Suppressor macrophage (primary cell): ENCODE measurements at regions not wholly inside any gene's neighbourhood (a gene's known extent, or its start where the extent isn't known, plus 50 kb on each side); places are given as distances from the start of the nearest gene placed in this dataset.
"Not testable (repeated sequence)": the region's sequence is repeated elsewhere in the genome, so short reads cannot be mapped to it uniquely, and the experiment has no call there.

Source experiments
- DNase-seq, 4 experiments: peaks; one replicate each; pipeline ENCODE4 v3.0.0-alpha.2; 2020 to 2022

DNA sequence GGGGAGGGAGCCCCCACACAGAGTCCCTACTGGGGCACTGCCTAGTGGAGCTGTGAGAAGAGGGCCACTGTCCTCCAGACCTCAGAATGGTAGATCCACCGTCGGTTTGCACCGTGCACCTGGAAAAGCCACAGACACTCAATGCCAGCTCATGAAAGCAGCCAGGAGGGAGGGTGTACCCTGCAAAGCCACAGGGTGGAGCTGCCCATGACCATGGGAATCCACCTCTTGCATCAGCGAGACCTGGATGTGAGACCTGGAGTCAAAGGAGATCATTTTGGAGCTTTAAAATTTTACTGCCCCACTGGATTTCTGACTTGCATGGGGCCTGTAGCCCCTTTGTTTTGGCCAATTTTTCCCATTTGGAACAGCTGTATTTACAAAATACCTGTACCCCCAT, 188.1 kb upstream of the IRX4 start:
- not testable (repeated sequence) for DNase-seq

- no peak for DNase-seq
These were observed 185.8 kb upstream of the IRX4 start for GRCh38 chr5:2068531-2068930.

DNA sequence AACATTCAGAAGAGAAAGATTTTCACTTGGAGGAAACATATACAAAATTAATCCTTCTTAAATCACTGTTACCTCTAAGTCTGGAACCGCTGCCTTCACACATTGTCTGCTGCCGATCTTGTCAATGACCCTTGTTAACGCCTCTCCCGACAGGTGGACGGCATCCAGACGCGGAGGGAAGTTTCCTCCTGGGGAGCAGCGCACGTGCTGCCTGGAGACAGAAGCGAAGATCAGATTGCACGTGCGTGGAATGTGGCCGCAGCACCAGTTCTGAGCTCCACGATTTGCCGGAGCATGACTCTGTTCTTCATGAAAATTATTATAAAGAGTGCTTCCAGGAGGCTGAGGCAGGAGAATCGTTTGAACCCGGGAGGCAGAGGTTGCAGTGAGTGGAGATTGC, 183.6 kb upstream of the IRX4 start:
- DNase-seq = no peak

- not testable (repeated sequence) for DNase-seq
These were observed 180.7 kb upstream of the IRX4 start for GRCh38 chr5:2063380-2063779.

DNA sequence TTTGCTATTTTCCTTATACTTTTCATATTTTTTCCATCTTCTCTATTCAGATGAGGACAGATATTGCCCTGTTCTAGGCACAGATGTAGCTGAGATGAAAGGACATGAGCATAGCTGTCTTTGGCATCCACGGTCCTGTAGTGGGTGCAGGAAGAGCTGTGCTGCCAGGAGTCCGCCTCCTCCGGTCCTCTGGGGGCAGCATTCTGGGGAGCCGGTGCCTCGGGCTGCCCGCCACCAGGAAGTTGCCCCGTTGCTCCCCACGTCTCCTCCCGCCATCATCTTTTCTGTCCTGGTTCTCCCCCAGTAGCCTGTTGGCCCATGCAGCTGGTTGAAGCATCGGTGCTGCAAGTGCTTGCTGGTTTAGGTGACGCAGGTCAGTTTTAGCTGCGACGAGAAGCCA, 170.0 kb upstream of the IRX4 start:
- no peak for DNase-seq

GRCh38 chr5:2049876-2050275, 167.2 kb upstream of the IRX4 start:
- no peak for DNase-seq

- DNase-seq = no peak
These were observed 165.9 kb upstream of the IRX4 start for GRCh38 chr5:2048664-2049063.

- no peak for DNase-seq
These were observed 164.7 kb upstream of the IRX4 start for GRCh38 chr5:2047341-2047927.

DNA sequence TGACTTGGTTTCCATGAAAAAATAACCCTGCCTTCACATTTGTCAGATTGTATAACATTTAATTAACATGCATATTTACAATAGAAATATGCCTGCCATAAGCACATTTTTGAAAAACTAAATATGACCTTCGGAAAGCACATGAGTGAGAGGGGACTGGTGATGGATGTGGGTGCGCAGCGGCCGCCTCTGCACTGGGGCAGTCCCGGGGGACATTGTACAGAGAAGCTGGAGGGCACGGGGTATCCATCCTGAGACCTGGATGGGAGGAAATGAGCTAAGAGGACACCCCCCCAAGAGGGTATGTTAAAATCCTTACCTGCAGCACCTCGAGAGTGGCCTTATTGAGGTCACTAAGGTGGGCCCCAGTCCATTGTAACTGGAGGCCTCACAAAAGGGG, 161.3 kb upstream of the IRX4 start:
- DNase-seq = no peak

GRCh38 chr5:2039180-2039531, 156.4 kb upstream of the IRX4 start:
- DNase-seq = no peak

GRCh38 chr5:2038321-2039179, 155.8 kb upstream of the IRX4 start:
- DNase-seq = peak; percentile 71 to 88 (median 82)

- no peak for DNase-seq
These were observed 154.2 kb upstream of the IRX4 start for GRCh38 chr5:2036885-2037284.

DNA sequence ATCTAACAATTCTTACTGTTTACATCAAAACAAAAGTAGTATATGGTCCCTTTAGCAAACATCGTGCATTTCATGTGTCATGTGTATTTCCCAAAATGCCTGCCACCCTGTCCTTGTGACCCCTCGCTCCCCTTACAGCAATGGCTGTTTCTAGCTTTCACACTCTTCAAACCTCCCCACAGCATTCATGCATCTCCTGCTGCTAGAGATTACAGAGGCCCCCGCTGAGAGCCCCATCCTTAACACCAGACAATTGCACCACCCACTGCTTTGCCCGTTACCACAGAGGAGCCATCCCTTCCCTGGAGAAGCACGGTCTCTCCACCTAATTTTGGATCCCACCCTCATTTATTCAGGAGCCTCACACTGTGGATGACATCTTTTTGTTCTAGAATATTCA, 149.7 kb upstream of the IRX4 start:
- DNase-seq = no peak

GRCh38 chr5:2031581-2031980, 148.9 kb upstream of the IRX4 start:
- DNase-seq = no peak

DNA sequence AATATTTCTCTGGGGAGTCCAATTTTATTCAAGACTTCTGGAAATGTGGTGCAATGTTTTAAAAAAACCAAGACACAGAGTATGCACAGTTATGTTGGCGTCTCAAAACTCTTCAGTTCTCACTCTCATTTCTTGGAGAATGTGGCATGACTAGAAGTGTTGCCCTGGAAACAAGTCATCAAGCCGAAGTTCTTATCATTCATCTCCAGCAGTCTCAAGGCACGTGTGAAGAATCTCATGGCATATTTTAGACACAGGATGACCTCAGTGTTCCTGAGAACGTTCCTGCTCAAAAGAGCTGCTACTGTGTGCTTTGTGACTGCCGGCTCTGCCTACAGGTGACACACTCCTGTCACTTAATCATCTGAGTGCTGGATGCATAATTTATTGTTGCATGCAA, 147.4 kb upstream of the IRX4 start:
- no peak for DNase-seq

- no peak for DNase-seq
These were observed 146.5 kb upstream of the IRX4 start for GRCh38 chr5:2029206-2029605.

DNA sequence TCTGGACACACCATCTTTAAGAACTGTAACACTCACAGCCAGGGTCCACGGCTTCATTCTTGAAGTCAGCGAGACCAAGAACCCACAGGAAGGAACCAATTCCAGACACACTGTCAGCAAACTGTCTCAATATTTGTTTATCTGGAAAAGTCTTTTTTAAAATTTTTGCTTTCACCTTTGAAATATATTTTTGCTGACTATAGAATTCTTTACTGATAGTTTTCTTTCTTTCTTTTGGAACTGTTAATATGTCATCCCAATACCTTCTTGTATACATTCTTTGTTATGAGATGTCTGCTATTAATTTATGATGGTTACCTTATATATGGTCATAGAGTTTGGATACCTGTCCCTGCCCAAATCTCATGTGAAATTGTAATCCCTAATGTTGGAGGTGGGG, 145.1 kb upstream of the IRX4 start:
- DNase-seq = no peak

DNA sequence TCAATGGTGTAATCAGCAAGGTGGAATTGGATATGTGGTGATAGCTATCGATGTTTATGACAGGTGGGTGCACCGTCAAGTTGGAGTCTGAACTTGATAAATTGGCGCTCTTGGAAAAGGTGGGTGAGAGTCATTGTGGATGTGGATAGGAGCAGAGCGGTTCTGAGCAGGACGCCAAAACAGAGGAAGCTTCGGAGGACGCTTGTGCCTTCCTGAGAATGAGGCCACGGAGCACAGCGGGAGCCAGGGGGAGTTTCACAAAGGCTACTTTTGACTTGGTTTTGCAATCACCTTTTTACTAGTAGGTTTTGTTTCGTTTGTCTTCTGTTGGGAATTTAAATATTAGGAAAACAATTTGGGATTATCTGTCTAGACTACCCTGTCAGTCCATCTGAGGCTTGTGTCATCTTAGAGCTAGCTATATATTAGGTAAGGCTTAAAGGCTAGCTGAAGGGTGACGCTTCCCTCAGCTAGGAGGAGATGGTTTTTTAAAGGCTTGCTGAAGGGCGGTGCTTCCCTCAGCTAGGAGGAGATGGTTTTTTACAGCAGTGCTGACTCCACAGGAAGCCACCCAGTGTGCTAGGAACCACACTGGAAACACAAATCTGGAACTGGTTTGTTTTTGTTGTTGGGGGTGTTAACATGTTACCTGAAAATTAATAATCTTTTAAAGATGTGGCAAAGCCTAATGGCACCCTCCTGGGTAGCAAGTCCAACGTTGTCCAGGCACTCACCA, 142.4 kb upstream of the IRX4 start:
- no peak for DNase-seq

- DNase-seq = no peak
These were observed 140.5 kb upstream of the IRX4 start for GRCh38 chr5:2023196-2023595.

DNA sequence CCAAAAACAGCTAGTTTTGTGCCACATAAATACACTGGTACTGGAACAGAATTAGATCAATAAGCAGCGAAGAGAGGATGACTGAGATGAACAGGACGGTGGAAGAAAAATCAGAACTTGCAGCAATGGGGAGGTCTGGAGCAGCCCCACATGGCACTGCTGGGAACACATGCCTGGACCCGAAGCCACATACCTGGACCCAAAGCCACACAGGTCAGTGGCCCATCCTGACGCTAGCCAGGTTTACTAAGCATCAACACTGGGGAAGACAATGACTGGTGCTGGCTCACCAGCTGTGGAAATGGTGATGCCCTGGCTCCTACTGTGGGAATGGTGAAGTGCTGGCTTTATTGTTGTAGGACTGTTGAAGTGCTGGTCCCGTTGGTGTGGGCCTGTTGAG, 139.7 kb upstream of the IRX4 start:
- DNase-seq = no peak

DNA sequence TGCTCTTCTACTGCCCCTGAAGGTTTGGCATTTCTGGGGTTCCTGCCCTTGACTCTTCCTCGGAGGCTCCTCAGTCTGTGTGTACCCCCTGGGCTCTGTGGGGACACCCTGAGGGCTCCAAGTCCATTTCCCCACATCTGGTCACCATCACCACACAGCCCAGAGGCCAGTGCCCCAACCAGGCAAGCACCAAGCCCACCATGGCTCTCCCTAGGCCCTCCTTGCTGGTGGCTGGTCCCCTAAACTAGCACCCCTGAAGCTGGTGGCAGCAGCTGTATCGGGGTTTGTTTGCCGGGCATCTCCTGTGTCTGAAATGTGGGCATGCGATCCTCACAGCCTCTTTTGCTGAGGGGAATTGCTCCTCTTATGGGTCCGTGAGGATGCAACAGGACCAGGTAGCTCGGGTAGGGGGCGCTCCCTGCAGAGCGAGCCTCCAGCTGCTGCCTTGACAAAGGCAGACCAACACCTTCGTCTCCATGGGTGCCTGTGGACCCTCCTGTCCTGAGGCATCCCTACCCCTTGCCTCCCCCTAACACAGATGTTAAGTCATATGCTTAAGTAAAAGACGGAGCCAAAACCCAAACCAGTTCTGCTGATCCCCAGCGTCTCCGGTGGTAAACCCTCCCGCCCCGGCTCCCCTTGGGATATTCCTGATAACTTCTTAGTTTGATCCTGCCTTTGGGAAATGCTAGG, 138.9 kb upstream of the IRX4 start:
- DNase-seq = no peak

DNA sequence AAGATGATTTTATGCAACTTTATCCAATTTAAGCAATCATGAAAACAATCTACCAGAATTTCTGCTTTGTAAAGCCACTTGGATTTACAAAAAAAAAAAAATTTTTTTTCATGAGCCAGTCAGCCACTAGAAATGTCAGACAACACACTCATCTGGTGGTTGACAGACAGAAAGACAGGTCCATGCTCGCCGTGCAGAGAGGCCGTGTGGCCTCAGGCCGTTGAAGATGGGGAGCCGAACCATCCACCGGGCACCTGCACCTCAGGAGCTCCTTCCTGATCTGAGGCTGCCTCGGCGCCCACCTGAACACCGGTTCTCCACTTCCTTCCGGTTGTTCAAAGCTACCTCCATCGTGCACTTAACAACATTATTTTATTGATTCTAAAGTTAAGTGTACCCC, 138.0 kb upstream of the IRX4 start:
- no peak for DNase-seq

- DNase-seq = no peak
These were observed 137.0 kb upstream of the IRX4 start for GRCh38 chr5:2019716-2020115.

DNA sequence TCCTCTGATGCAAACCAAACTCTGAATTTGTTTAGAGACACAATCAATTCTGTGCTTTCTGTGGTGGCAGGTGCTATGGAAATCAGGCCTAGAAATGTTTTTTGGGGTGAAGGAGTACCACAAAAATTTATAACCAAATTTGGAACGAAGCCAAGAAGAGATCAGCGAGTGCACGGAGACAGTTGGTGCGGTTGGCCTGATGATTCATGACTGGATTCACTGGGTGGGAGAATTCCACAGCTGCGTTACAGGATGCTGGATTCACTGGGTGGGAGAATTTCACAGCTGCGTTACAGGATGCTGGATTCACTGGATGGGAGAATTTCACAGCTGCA, 135.6 kb upstream of the IRX4 start:
- DNase-seq = no peak
